GM18499 (cell line): ENCODE measurements at regions not wholly inside any gene's neighbourhood (a gene's known extent, or its start where the extent isn't known, plus 50 kb on each side); places are given as distances from the start of the nearest gene placed in this dataset.

Source experiments
- ATAC-seq: cut with Tn5 transposase; IDR thresholded peaks from one replicate; pipeline ENCODE4 v1.9.1; 2021; ENCODE audit warnings: moderate number of reproducible peaks; ENCODE audit not compliant: insufficient read depth, unreplicated experiment

GRCh38 chr6:56865081-56865875 lies 89.6 kb upstream of the BEND6 start:
- no peak for ATAC-seq

GRCh38 chr6:56864171-56864616 lies 90.7 kb upstream of the BEND6 start:
- ATAC-seq, result no peak

DNA sequence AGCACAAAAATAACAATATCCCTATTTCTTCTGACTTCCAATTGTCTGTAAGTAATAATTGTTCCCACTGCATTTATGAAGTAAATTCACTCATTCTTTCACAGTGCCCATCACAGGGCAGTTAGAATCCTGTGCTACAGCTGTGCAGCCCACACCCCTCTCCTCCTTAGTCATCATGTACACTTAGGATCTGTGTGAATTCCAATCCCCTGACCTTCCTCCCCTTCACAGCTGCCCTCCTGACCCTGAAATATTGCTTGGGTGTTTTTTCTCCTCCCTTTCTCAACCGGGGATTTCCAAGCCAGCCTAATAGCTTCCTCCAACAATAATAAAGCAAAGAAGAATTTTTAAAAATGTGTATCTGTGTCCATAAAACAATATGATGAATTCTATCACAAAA lies 91.5 kb upstream of the BEND6 start:
- no peak for ATAC-seq

DNA sequence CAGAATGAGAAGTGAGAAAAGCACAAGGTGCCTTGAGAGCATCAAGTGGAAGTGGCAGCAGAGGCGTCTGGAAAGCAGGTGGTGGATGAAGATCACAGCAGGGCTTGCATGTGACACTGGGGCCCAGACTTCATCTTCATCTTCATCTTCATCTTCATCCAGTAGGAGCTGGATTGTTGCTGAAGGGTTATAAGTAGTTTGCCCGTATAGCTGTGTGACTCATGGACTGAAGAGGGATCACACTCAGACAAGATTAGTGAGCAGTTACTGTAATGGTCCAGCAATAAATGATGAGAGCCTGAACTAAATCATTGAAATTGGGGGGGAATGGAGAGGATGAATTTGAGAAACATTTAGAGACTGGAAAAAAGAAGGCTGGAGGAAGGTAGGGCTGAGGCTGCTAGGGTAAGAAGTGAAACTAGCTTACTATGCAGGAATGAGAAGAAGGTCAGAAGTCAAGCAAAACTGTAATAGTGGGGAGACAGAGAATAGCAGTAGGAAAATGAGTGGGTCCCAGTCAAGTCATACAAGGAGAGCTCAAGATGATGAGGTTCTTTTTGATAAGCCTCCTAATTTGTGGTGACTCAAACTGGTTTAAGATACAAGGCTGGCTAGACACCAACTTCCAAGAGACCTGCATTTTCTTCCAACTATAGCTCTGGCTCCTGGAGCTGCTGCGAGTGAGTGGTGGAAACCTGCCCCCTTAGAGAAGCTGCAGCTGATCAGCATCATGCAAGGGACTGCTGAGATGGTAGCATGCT lies 92.3 kb upstream of the BEND6 start:
- no peak for ATAC-seq

GRCh38 chr6:56860475-56860874 lies 94.4 kb upstream of the BEND6 start:
- no peak for ATAC-seq

DNA sequence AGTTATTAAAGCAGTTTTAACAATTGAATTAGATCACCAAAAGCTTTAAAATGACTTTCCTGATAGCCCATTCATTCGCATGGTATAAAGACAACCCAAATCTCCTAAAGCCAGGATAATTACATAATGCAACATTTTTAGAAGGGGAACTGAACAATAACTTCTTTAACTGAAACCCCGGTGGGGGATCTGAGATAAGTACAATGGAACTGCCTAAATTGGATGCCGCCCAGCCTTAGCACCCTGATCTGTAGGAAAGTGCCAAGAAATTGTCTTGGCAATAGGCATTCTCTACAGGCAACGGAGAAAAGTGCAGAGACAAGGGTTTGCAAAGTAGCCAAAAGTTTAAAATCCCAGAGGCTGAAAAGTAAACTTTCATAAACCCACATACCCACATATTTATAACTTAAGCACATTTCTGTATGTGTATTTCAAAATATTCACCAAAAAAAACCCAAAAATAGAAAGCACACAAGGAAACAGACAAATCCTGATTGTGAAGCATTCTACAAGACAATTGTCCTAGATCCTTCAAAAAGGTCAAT lies 98.8 kb upstream of the BEND6 start:
- no peak for ATAC-seq

- ATAC-seq, result no peak
These were observed 100.8 kb upstream of the BEND6 start for GRCh38 chr6:56854086-56854485.

DNA sequence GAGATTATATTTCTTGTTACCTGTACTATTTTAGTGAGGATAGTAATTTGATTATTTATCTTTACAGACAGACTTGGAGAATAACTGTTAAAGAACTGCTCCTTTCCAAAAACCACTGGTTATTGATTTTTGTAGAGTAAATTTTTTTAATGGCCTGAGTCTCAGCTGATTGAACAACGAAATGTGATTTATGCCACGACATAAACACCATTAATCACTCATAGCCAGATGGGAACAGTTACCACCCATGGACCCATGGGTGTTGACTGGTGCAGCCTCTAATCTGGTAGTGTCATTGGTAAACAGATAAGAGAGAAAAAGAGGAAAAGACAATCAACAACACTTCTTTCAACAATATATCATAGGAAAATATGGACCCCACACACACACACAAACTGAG lies 101.4 kb upstream of the BEND6 start:
- no peak for ATAC-seq

GRCh38 chr6:56852260-56853010 lies 102.5 kb upstream of the BEND6 start:
- no peak for ATAC-seq

- peak; percentile 92 for ATAC-seq
These were observed 103.2 kb upstream of the BEND6 start for GRCh38 chr6:56851541-56852259.

DNA sequence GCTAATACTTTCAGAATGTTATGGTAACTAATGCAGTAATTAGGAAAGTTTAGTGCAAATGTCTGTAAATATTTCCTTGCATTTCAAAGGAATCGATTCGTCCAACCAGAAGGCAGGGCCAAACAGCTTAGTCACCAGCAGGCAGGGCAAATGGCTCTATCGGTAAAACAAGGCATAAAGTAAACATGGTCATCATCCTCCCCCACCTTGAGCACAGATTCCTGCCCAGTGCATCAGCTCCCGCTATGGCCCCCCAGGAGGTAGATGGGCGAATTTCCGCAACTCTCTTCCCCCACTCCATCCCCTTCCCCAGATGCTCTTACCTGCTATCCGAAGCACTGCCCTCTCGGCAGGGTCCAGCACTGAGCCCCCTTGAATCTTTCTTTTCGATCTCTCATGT lies 103.8 kb upstream of the BEND6 start:
- ATAC-seq, result no peak

GRCh38 chr6:56850626-56851025 lies 104.3 kb upstream of the BEND6 start:
- no peak for ATAC-seq

GRCh38 chr6:56849896-56850295 lies 105.0 kb upstream of the BEND6 start:
- ATAC-seq, result no peak

GRCh38 chr6:56848105-56848504 lies 106.8 kb upstream of the BEND6 start:
- ATAC-seq, result no peak

DNA sequence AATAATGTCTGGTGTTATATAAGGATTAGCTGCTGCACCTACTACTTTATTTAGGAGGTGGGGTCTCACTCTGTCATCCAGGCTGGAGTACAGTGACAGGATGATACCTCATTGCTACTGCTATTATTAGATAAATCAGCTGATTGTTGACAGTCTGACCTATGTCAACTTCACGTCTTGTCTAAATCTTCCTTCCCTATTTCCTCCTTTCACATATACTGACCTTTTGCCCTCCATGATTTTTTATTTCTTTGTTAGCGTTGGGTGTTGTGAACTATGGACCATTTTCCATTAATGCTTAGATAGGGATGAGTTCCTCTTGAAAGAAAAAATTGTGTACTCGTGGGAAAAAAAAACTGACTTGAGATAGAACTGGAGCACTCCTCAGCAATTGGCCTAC lies 109.9 kb upstream of the BEND6 start:
- ATAC-seq, result no peak

DNA sequence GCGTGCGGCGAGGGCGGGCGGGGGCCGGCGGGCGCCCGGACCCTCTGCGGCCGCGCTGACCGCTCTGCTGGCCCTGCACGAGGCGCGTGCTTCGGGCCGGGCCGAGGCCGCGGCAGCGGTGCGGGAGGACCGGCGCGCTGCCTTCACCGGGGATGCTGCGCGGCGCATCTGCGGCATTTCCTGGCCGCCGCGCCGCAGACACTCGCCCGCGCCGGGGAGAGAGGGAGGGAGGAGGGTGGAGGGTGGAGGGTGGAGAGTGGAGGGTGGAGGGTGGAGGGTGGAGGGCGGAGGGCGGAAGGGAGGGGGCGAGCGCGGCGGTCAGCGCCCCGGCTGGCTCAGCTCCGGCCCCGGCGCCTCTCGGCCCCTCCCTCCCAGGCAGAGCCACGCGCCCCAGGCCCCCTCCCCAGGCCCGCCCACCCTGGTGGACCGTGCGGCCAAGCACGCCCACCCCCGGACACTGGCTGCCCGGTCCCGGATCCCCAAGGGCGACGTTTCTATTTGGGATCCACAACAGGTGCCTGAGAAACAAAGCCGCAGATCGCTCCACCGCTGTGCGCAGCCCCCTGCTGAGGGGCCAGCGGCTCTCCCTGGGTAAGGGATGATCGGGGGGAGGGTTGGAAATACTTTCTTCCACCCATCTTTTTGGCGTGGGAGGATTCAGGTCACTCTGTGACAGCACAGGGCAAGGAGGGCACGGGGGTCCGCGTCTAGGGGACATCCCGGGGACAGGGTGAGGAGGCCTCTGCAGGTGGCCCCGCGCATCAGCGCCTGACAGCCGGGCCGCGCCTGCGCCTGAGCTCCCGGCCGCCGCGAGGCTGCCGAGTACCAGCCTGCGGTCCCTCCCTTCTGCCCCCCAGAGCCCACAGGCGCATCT lies 111.2 kb upstream of the BEND6 start:
- peak; percentile 60 for ATAC-seq

DNA sequence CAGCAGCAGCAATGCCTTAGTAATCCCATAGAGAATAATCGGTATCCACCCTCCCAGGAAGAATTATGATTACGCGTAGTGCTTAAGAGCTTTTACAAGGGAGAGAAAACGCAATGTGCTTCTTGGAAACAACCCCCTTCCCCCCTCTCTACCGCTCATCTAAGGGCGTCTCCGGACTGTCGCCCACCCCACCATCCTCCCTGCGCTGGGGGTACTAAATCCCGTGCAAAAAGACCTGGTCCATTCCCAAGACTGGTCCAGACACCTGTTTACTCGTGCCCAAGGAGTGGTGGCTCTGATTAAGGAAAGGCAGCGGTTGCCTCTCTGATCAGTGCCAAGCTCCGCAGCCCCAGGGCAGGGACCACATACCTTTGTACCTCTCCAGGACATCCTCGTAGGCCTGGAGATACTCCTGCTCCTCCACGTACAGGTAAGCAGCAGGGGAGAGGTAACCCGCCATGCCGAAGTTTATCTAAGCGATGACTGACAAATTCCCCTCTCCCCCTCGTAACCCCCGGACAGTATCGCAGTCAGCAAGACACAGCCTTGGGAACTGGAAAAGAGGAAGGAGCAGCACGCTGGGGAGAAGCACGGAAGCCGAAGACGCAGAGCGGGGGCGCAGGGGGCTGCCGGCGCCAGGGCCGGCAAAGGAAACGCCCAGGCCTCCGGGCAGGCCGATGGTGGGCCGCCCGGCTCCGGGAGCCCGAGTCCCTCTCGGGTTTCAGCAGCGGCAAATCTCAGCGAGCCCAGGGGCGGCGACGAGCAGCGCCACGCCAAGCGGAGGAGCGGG lies 112.0 kb upstream of the BEND6 start:
- ATAC-seq, result no peak

DNA sequence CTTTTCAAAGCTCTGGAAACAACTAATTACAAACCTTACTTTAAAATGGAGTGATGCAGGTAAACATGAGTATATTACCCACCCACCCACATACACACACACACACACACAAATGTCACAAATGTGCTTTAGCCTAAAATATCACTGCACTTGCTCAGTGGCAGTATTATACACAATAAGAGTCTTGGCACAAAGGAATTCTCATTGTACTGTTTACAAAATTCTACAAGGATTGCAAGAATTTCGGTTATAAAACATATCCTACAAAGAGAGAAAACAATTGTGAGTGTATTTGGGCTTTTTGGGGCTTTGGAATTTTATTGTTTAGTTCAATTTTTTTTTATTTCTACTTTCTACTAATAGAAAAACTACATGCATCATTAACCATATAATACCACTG lies 113.2 kb upstream of the BEND6 start:
- ATAC-seq, result no peak
